Memory B cell (primary cell): ENCODE measurements at regions not wholly inside any gene's neighbourhood (a gene's known extent, or its start where the extent isn't known, plus 50 kb on each side); places are given as distances from the start of the nearest gene placed in this dataset.

ENCODE experiments used
- ATAC-seq: fragments of 150-1000 bp; cut with Tn5 transposase; 2 replicates; pipeline ENCODE4 v1.10.0; 2021; ENCODE audit warnings: low read depth, mild to moderate bottlenecking, moderate library complexity
- DNase-seq, 2 donors: peaks; one replicate each; pipeline ENCODE4 v3.0.0; 2022; ENCODE audit warnings: low spot score in 2 of 2
- H3K27ac Mint-ChIP-seq: one replicate; pipeline ENCODE4 v1.8.0; 2022; ENCODE audit warnings: mild to moderate bottlenecking, moderate library complexity, mixed read lengths
- H3K27me3 Mint-ChIP-seq: one replicate; pipeline ENCODE4 v1.8.0; 2022; ENCODE audit warnings: mixed read lengths
- H3K36me3 Mint-ChIP-seq: one replicate; pipeline ENCODE4 v1.8.0; 2022; ENCODE audit warnings: mild to moderate bottlenecking, mixed read lengths
- H3K4me1 Mint-ChIP-seq: one replicate; pipeline ENCODE4 v1.8.0; 2022; ENCODE audit warnings: mixed read lengths
- H3K4me3 Mint-ChIP-seq: one replicate; pipeline ENCODE4 v1.8.0; 2022; ENCODE audit warnings: mild to moderate bottlenecking, moderate library complexity, mixed read lengths
- H3K9me3 Mint-ChIP-seq: one replicate; pipeline ENCODE4 v1.8.0; 2022; ENCODE audit warnings: mixed read lengths

DNA sequence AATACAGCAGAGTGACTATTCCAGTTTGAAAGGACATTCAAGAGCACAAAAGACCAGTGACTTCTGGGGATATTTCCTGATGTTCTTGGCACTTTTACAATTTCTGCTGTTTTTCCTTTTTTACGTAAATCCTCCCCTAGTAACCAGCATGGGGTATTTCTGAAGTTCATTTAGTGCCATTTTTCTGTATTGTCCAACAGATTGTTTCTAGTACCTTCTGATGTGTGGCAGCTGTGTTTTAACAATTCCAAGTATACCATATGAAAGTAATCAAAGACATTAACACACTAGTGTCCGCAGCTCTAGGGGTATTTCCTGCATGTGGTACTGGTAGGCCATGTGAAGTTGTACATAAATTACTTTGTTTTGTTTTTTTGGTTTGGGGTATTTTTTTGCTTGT, 53.0 kb upstream of the SMARCA2 start:
- Mint-ChIP-seq H3K27me3 (peaks cover 1% of the 10 kb centered on the region), H3K27ac (no peak overlapping the region), H3K4me1 (no peaks in the 10 kb centered on the region), H3K9me3 (no peaks in the 10 kb centered on the region), H3K4me3 (no peak overlapping the region), H3K36me3 (no peaks in the 10 kb centered on the region)
- no peak for ATAC-seq
- DNase-seq: no peak

DNA sequence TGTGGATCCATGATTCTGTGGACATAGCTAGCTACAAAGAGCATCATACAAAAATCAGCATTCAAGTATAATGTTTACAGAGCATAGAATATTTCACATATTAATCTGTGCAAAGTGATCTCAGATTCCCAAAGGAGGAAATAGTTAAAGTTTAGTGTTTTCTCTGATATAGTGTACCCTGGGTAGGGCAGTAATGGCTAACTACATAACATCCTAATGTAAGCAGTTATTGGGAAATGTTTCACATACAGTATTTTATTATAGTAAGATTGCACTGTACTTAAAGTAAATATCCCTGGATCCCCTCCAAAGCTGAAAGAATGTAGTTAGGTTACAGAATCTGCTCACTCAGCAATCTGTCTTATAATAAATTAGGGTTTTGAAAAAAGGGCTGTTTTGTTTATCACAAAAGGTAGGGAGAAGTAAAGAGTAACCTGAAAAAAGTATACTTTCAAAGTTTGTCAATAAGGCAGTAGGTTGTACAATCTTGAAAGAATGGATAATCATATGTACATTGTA, 52.5 kb upstream of the SMARCA2 start:
- ATAC-seq (no peak), DNase-seq (no peak)
- H3K9me3 Mint-ChIP-seq: no peaks in the 10 kb centered on the region
- no peaks in the 10 kb centered on the region for H3K36me3 Mint-ChIP-seq
- H3K27me3 Mint-ChIP-seq: peaks cover 1% of the 10 kb centered on the region
- H3K27ac Mint-ChIP-seq: no peak overlapping the region
- no peak overlapping the region for H3K4me3 Mint-ChIP-seq
- H3K4me1 Mint-ChIP-seq: no peaks in the 10 kb centered on the region

DNA sequence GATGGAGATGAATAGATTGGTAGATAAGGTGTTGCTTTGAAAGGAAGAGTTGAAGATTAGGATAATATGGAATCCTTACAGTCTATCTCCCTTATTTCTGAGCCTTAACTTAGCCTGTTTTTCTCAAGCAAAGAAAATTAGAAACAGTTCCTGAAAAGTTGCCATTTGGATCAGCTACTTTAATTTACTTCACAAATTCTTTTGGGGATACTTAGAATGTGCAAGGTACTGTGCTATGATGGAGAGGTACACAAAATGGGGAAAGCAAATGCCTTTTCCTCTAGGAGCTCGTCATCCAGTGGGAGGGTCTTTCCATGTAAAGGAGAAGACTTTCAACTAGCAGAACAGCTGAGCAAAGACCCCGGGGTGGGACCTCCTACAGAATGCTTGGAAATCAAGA, 51.1 kb upstream of the SMARCA2 start:
- no peak for ATAC-seq
- Mint-ChIP-seq H3K4me1 (no peaks in the 10 kb centered on the region), H3K4me3 (no peak overlapping the region), H3K27me3 (peaks cover 1% of the 10 kb centered on the region), H3K36me3 (no peaks in the 10 kb centered on the region), H3K9me3 (no peaks in the 10 kb centered on the region), H3K27ac (no peak overlapping the region)
- no peak for DNase-seq
